Mesothelial cell of epicardium (in vitro differentiated cells): ENCODE measurements at regions not wholly inside any gene's neighbourhood (a gene's known extent, or its start where the extent isn't known, plus 50 kb on each side); places are given as distances from the start of the nearest gene placed in this dataset.

Experiments used
- DNase-seq, 2 experiments: peaks; one replicate each; pipeline ENCODE4 v3.0.0; 2021; ENCODE audit warnings: low spot score in 2 of 2; ENCODE audit not compliant: unreplicated experiment in 2 of 2
- H3K27ac Mint-ChIP-seq: 2 replicates; pipeline ENCODE4 v1.8.0; 2021; ENCODE audit warnings: mixed read lengths
- H3K27me3 Mint-ChIP-seq: 2 replicates; pipeline ENCODE4 v1.8.0; 2021; ENCODE audit warnings: low read depth, mixed read lengths
- H3K36me3 Mint-ChIP-seq: 2 replicates; pipeline ENCODE4 v1.8.0; 2021; ENCODE audit warnings: mixed read lengths
- H3K4me1 Mint-ChIP-seq: 2 replicates; pipeline ENCODE4 v1.8.0; 2021; ENCODE audit warnings: mixed read lengths
- H3K4me3 Mint-ChIP-seq: 2 replicates; pipeline ENCODE4 v1.8.0; 2021; ENCODE audit warnings: mild to moderate bottlenecking, moderate library complexity, mixed read lengths
- H3K9me3 Mint-ChIP-seq: 2 replicates; pipeline ENCODE4 v1.8.0; 2021; ENCODE audit warnings: mixed read lengths
- TF ChIP-seq, protein P1 (sequence below): fragments of 200-600 bp; sonication (generic); IDR thresholded peaks from one replicate; pipeline ENCODE4 v1.5.0; 2021; ENCODE audit warnings: antibody characterized with exemption; ENCODE audit not compliant: unreplicated experiment

DNA sequence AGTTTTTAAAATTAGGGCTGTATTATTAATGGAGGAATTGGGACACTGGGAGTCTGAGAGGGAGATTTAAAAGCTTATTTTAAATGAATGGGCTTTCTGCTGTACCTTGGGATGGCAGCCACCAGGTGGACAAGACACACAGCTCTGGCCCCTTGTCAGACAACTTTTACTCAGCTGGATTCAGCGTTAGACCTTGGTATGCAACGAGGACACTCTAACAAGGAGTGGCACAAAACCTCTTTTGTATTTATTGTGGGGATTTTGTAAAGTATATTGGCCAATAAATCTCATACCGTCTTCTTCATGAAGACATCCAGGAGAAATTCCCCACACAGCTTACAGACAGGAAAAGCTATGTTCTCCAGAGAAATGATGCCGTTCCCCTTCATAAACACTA lies 105.7 kb downstream of the LCA5 start:
- Mint-ChIP-seq H3K27me3 (no peaks in the 10 kb centered on the region), H3K4me1 (peaks cover 36% of the 10 kb centered on the region), H3K36me3 (no peaks in the 10 kb centered on the region), H3K4me3 (no peak overlapping the region), H3K27ac (peak overlapping the region; percentile 86), H3K9me3 (no peaks in the 10 kb centered on the region)
- no peak for DNase-seq
- TF ChIP-seq, protein P1, sequence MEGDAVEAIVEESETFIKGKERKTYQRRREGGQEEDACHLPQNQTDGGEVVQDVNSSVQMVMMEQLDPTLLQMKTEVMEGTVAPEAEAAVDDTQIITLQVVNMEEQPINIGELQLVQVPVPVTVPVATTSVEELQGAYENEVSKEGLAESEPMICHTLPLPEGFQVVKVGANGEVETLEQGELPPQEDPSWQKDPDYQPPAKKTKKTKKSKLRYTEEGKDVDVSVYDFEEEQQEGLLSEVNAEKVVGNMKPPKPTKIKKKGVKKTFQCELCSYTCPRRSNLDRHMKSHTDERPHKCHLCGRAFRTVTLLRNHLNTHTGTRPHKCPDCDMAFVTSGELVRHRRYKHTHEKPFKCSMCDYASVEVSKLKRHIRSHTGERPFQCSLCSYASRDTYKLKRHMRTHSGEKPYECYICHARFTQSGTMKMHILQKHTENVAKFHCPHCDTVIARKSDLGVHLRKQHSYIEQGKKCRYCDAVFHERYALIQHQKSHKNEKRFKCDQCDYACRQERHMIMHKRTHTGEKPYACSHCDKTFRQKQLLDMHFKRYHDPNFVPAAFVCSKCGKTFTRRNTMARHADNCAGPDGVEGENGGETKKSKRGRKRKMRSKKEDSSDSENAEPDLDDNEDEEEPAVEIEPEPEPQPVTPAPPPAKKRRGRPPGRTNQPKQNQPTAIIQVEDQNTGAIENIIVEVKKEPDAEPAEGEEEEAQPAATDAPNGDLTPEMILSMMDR: peak; percentile 37

DNA sequence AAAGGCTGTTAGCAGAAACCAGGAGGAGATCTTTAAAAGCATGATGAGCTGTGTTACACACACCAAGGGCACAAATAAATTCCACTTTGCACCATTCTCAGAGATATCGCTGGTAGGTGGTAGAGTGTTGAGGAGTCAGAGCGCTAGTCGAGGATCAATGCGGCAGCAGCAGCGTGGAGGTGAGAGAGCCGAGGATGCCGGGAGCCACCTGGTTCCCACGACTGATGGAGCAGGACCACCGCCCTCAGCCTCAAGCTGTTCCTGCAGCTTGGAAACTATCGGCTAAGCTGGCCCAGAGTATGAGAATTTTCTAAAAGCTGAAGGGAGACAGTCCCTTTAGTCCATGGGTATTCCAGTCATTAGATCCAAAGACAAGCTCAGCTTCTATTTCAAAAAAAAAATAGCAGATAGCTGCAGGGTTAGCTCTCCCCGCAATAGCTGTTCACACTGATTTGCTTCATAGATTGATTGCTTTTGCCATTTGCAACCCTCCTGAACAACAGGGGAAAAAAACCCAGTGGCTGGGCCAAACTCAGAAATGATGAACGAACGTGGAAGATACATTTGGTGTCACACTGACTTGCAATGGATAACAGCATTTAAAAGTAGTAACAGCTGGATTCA lies 106.2 kb downstream of the LCA5 start:
- TF ChIP-seq, protein P1: no peak
- Mint-ChIP-seq H3K27ac (peak overlapping the region; percentile 86), H3K27me3 (no peaks in the 10 kb centered on the region), H3K36me3 (no peaks in the 10 kb centered on the region), H3K4me1 (peaks cover 33% of the 10 kb centered on the region), H3K9me3 (no peaks in the 10 kb centered on the region), H3K4me3 (no peak overlapping the region)
- DNase-seq: no peak

DNA sequence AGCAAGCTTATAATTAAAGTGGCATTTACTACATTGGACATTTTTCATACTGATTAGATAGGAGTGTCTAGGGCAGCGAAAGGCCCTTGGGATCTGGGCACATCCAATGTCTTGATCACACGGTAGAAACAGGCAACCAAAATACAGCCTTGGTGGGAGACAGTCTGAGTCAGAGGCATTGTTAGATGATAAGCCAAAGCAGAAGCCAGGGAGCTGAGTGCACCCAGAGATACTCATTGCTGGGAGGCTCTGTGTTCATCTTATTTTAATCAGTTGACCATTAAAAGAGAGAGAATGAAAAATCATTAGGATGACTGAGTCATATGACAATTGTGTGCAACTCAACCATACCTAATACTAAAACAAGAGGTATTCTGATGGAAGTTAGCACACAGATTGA lies 109.5 kb downstream of the LCA5 start:
- H3K4me1 Mint-ChIP-seq: peaks cover 26% of the 10 kb centered on the region
- no peak for DNase-seq
- no peak overlapping the region for H3K27ac Mint-ChIP-seq
- H3K36me3 Mint-ChIP-seq: no peaks in the 10 kb centered on the region
- H3K27me3 Mint-ChIP-seq: no peaks in the 10 kb centered on the region
- TF ChIP-seq, protein P1: no peak
- H3K4me3 Mint-ChIP-seq: no peak overlapping the region
- no peaks in the 10 kb centered on the region for H3K9me3 Mint-ChIP-seq

DNA sequence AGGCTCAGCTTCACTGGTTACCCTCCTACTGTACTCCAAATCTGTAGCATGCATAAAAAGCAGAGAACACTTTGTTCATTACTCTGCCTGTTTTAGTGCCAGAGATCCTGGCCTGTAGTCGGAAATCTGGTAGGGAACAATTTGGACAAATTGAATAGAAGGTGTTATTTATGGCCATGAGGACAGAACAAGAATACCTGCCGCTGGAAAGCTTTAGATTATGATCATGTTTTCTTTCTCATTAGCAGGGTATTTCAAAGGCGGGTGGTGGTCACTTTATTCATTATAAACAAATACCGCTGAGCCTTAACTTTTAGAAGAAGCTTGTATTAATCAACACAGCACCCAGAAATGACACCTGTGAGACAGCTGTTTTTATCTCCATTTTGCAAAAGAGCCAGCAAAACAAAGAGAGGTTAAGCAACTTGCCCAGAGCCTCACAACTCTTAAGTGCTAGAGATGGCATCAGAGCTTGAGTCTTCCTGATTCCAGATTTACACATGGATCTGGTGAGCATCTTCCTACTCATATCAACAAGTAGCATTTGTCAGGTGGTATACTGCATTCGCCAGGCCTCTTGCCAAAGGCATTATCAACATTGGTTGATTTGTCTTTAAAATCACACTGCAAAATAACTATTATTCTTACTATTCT lies 110.5 kb downstream of the LCA5 start:
- Mint-ChIP-seq H3K9me3 (no peaks in the 10 kb centered on the region), H3K4me1 (peaks cover 27% of the 10 kb centered on the region), H3K4me3 (no peak overlapping the region)

DNA sequence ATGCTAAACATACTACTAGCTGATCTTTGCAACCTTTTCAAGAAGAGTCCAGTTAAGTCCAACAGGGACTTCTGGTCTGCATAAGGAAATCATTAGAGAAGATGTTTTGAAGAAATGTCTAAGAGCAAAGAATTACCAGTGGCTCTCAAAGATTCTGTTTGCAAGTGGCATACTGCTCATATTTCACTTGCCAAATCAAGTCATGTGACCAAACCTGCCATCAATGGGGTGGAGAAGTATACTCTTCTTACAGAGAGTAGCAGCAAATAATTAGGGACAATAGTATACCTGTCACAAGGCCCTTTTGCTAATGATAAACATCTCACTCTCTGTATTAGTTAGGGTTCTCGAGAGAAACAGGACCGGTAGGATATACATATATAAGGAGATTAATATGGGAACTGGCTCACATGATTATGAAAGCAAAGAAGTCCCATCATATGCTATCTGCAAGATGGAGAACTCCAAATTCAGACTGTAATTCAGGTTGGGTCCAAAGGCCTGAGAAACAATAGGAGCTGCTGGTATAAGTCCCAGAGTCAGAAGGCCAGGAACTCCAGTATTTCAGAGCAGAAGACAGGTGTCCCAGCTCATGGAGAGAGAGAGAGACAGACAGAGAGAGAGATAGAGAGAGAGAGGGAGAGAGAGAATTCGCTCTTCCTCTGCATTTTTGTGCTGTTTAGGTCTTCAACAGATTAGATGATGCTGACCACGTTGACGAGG lies 111.5 kb downstream of the LCA5 start:
- Mint-ChIP-seq H3K4me1 (peaks cover 24% of the 10 kb centered on the region), H3K27ac (no peak overlapping the region), H3K9me3 (no peaks in the 10 kb centered on the region), H3K27me3 (no peaks in the 10 kb centered on the region), H3K36me3 (no peaks in the 10 kb centered on the region), H3K4me3 (no peak overlapping the region)
- TF ChIP-seq, protein P1: no peak
- no peak for DNase-seq

More for the DNA sequence above, 110.5 kb downstream of the LCA5 start:
- TF ChIP-seq, protein P1: no peak
- H3K27ac Mint-ChIP-seq: no peak overlapping the region
- no peak for DNase-seq
- H3K36me3 Mint-ChIP-seq: no peaks in the 10 kb centered on the region
- H3K27me3 Mint-ChIP-seq: no peaks in the 10 kb centered on the region
